HG02642 (cell line): ENCODE measurements at regions not wholly inside any gene's neighbourhood (a gene's known extent, or its start where the extent isn't known, plus 50 kb on each side); places are given as distances from the start of the nearest gene placed in this dataset.

Source experiments
- ATAC-seq: cut with Tn5 transposase; IDR thresholded peaks from one replicate; pipeline ENCODE4 v1.9.1; 2021; ENCODE audit warnings: mild to moderate bottlenecking; ENCODE audit not compliant: unreplicated experiment, poor library complexity

DNA sequence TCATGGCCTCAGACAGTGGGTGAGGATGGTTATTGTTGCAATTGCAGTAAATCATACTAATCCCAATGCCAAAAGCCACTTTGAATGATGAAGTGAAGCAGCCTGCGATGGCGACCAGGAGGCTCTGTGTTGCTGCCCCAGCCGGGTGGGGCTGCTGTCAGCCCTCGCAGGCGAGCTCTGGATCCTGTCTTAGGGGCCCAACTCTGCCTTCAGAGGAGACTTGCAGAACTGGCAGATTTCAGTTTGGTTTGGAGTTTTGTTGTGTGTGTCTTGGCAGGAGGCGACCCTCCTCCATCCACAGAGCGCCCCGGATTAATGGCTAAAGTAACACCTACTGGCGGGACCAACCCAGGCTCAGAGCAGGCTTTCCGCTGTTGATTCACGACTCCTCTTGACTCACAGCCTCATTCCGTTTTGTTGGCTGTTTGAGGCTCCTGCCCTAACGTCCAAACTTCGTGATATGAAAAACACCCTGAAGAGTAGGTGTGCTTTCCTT is 67.9 kb upstream of the BMPER start:
- ATAC-seq: no peak

DNA sequence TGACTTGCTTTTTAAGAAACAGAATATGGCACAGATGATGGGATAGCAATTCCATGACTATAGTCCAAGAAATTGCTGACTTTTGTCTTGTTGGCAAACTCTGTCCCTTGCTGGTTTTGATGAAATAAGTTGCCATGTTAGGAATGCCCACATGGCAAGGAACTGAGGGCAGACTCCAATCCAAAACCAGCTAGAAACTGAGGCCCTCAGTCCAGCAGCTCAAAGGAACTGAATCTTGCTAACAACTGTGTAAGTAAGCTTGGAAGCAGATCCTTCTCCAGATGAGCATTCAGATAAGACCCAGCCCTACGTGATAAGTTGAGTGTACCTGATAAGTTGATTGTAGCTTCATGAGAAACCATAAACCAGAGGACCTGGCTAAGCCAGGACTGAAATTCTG is 64.3 kb upstream of the BMPER start:
- no peak for ATAC-seq

DNA sequence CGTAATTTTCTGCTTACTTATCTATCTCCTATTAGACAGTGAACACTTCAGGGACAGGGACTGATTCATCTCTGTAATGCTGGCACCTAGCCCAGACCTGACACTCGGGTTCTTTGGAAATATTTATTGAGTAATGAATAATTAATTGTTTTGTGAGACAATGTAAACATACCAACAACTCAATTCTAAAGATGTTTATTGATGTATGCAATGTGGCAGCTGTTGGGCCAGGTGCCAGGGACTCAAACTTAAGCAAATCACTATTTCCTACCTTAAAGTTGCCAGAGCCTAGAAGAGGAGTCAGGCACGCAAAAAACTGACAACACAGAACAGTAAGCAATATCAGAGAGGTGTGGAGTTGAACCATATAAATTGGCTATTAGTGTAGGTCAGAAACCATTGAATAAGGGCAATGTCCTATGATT is 63.6 kb upstream of the BMPER start:
- no peak for ATAC-seq

DNA sequence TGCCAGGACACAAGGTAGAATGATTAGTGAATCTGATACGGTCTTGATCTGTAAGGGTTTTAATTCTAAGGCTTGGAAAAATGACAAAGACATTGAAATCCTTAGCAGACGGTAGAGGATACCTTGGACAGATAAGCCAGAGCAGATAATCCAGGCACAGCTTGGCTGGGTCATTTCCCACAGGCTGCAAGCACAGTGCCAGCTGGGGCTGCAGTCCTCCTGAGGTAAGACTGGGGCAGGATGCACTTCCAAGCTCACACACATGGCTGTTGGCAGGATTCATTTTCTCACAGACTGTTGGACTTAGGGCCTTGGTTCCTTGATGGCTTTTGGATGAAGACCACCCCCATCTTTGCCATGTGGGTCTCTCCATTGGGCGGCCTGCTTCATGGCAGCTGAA is 63.2 kb upstream of the BMPER start:
- no peak for ATAC-seq

DNA sequence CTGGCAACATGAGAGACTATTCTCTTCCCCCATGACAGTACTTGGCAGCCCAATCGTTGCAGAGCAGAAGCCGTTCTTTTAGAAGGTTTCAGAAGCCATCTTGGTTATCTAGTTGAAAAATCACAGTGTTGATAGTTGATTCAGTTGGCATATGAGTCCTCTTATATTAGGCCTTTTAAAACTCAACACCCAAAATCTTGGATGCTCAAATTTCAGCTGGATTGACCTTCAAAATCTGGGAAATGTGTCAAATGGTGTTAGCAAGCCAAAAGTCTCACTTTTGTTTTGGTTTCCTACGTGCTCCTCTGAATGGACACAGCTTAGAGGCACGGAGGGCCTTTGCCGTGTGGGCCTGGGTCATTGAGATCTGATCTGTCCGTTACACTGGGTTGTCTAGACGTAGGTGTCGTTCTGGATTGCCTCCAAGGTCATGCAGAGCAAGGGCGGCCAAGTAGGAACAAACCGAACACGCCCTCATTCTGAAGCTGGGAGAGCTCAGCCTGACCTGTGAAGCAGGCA is 59.3 kb upstream of the BMPER start:
- ATAC-seq: no peak

DNA sequence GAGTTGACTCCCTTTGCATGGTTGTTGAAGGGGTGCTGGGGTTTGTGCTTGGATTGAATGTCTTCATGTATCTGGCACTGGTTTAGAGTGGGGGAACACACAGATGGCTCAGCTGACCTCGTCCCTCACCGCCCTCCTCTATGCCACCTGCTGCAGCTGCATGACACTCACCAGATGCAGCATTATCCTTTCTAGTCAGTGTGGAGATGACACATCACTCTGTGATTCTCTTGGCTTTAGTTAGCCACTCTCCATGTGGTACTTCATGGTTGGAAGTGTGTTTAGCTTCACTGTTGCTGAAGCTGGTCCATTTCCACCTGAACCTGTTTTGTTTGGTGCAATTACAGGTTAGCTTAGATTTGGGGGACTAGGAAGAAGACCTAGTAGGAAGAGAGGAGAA is 56.3 kb upstream of the BMPER start:
- no peak for ATAC-seq

DNA sequence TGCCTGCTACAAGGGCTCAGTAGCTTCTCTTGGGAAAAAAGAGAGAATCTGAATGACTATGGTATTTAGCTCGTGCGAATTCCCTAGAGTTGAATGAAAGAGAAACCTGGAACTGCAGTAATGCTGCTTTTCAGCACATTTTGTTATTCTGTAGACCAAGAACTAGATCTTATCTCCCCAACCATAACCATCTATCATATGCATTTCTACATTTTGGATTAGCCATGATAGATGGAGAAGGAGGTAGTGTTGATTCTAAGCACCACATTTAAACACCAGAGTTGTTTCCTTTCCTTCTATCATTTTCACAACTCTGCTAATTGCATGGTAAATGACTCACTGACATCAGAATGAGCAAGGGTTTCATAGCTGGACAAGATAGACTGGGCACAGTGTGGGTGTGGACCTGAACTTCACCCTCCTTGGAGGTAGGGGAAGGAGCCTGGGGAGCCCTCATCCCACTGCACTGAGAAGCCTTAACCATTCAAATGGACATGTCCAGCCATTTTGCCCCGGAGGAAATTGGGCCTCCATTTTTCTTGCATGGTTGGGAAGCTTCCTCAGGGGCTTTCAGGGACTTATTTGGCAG is 55.3 kb upstream of the BMPER start:
- ATAC-seq: no peak

DNA sequence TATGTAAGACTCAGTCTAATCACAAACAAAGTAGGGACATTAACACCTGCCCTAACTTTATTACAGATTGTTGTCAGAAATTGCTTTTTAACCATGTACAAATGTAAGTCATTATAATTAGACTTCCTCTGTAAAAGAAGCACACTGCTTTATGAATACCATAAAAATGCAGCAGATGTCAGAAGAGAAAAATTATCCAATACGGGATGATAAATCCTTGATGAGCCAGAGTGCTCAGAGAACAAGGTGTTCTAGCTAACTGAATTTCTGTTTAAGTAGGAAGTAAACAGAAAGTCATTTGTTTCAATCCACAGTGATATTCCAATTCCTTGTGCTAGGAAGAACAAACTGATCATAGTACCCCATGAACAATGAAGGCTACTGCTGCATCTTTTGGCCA is 54.6 kb upstream of the BMPER start:
- no peak for ATAC-seq

DNA sequence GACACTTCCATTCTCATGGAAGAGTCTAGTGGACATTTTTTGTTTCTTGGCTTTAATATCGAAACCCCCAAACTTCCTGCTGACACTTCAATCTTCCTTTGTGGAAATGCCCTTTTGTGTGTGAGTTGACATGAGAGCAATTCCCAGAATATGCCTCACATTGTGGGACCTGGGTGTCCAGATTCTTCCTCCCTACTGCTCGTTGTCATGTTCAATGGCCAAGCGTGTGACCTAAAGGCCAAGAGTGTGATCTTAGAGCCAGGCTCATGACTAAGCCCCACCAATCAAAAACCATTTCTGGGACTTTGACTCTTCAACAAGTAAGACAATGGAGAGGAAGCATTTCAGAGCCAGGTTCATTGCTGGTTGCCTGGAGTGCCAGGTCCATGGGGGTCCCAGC is 52.5 kb upstream of the BMPER start:
- ATAC-seq: no peak

DNA sequence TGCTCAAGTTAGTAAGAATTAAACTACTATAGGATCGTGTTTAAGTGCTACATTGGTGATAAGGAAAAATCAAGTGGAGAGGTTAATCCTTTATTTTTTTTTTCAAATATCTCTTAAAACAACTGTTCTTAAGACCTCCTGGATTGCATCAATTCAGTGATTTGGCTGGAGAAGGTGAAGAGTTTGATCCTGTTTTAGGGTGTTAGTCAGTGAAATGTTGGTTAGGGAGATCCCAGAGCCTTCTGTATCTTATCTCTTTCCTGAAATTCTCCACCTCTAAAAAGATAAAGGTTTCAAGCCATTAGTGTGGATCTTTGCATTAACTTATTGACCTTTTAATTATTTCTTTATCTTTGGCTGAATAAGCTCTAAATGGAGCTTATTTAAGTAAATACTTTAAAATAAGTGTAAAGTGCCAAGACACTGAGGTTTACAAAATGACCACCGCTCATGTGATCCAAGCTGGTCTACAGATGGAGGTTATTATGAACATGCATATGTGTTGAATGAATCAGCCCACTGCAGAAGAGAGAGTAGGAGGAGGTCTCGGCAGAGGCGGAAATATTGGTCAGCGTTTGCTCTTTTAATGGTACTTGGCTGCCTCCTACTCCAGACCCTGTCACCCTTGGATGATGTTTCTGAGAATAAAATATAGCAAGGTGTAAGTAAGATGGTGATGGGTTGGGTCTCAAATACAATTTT is 51.8 kb upstream of the BMPER start:
- ATAC-seq: no peak

DNA sequence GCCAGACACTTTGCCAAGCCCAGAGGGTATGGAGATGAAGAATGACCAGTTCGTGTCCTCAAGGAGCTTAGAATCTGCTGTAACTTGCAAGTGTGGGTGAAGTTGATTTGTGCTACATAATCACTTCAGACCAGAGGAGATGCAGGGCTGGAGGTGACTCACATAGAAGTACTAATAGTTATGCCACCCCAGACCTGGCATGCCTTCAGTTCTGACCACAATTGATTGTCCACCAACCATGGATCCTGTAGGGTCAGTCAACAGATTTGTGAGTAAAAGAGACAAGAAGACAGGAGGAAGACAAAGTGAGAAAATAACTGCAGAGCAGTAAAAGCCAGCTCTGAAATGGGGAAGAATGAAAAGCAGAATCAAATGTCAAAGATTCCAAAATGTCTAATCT is 51.2 kb upstream of the BMPER start:
- no peak for ATAC-seq

DNA sequence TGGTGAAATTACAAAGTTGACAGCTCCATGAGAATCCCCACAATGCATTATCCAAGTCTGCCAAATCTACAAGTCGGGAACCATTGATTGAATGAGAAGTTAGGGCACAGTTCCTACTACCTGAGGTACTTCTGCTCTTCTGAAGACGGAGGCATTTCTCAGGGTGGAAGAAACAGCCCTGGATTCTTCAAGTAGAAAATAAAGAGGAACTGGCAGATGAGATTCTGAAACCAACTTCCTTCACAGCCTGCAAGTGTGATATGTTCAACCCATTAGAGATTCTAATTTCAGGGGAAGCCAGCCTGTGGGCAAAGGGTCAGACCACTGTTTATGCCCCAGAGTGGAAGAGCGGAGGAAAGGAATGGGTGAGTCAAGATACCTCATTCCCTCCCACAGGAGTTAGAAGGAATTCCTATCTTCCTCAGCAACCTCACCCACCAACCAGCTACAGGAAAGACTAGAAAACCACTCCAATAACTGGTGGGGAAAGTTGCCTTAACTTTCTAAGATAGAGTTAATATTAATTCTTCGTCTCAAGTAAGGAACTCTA is 50.5 kb upstream of the BMPER start:
- no peak for ATAC-seq
